NCI-H1930 (cell line): ENCODE measurements at regions not wholly inside any gene's neighbourhood (a gene's known extent, or its start where the extent isn't known, plus 50 kb on each side); places are given as distances from the start of the nearest gene placed in this dataset.

Experiments
- DNase-seq, 2 experiments: peaks; one replicate each; lab custom pipeline; 2025; lab: John Stamatoyannopoulos, UW

DNA sequence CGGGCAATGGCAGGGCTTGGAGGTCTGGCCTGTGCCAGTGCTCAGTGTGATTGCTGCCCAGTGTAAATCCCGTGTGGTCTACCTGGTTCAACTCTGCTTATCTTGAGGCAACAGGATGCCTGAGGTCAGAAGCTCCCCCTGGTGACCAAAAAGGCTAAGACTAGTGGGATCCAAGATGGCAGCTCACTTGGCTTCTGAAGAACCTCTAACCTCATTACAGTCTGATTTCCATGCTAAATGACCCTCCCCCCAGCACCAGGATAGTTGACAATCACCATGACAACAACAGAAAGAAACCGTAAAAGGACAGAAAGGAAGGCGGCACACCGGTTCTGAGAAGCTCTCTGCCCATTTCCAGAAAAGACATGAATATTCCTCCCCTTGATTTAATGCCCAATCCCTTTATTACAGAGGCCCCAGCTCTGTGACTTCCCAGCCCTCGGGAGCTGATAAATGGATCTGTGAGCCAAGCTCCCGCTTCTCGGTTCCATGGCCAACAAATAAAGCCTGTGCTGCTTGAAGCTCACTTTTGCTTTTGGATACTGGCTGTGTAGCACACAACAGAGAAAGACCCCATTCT is 398.4 kb downstream of the CTTN start:
- DNase-seq: no peak

DNA sequence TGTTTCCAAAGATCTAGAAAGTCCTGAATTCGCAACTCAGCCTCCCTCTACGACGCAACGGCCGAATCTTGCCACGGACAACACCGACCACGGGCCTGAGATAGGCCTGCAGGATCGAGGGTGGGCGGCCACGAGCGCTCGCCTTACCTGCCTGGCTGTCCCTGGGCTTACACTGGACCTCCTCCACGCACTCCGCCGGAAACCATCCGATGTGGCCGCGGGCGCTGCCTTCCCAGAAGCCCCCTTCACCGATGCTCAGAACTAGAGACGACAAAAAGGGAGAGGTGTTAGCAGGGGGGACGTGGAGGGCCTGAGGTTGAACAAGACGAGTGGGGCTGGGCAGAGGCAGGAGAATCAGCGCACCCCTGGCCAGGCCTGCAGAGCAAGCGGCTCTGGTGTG is 400.0 kb downstream of the CTTN start:
- DNase-seq: no peak

DNA sequence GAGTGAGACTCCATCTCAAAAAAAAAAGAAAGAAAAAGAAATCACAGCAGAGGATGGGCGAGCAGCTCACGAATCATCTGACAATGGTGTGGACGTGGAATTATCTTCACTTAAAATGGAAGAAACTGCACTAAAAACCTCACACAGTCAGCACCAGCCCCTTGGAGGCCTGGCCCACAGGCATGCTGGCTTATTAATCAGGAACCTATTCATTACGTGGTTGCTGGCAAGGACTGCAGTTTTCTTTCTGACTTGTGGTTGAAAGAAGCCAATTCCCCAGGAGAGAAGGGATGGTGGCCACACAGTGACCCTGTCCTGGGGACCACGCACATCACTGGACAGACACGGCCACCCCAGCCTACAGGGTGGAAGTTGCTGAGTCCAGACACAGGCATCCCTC is 401.1 kb downstream of the CTTN start:
- no peak for DNase-seq

DNA sequence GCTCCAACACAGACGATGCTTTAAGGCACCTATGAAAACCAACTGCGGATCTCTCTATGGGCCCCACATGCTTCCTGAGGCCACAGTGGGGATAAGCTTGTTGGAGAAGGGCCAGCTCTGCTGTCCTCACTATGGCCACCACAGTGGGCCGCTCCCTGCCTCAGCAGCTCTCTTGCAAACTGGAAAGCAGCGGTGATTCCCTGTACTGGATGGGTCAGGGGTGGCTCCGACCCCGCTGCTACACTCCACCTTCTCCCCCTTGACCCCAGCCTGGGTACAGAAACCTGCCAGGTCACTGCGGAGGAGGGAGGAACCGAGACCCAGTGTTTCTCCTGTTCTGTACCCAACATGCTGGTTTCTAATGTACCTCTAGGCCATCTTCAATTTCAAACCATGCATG is 403.9 kb downstream of the CTTN start:
- no peak for DNase-seq

DNA sequence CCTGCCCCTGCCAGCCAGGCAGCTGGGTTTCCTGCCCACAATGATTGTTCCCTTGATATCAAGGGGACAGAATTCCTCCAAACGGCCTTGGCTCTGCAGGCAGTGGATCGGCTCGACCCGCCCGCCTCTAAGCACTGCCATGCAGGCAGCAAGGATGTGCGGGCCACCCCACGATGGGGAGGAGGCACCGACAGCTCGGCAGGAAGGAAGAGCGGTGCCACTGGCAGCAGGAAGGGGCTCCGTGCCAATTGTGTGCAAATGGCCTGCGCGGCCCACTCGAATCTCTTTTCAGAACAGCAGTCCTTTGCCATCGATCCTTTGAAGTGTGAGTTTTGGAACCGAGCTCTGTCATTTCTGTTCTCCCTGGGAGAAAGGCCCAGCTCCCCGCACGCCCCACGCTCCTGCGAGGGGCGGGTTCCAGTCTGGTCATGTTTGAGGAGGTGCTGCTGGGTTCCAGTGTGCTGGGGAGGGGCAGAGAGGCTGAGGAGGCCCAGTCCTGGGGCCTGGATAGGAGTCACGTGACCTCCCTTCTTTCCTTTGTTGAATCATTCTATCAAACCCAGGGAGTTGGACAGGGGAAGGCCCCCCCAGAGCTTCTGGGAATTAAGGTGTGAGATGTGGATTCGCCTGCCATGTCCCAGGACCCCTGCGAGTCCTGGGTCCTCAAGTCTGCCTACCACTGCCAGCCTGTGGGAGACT is 406.0 kb downstream of the CTTN start:
- no peak for DNase-seq

DNA sequence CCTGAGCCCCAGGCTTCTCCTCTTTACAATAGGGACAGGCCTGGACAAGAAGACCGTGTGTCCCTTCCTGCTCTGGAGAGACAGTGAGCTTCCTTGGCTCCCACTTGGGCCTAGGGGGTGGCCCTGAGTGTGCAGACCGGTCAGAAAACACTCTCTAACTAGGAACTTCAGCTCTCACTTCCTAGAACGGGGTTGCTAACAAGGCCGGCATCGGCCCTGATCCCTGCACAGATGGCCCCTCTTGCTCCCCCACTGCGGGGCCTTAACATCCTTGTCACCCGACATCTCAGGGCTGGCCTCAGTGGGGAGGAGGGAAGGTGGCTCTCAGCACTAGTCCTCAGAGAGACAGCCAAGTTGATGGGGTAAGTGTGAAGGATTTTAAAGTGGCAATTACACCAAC is 406.9 kb downstream of the CTTN start:
- no peak for DNase-seq

DNA sequence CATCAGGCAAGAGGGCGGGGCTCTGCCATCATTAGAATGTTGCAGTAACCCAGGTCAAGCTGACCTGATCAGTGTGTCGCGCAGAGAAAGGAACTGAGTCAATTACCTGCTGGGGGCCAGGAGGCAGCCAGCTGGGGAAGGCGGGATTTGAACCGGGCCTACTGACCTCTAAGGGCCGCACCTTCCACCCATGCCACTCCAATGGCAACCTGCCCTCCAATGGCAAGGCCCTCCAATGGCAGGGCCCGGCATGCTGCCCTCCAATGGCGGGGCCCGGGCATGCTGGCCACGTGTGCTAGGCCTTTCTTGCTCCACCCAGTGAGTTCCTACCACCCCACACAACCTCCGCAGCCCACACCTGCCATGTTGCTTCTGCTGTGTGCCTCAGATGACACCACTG is 407.6 kb downstream of the CTTN start:
- no peak for DNase-seq

DNA sequence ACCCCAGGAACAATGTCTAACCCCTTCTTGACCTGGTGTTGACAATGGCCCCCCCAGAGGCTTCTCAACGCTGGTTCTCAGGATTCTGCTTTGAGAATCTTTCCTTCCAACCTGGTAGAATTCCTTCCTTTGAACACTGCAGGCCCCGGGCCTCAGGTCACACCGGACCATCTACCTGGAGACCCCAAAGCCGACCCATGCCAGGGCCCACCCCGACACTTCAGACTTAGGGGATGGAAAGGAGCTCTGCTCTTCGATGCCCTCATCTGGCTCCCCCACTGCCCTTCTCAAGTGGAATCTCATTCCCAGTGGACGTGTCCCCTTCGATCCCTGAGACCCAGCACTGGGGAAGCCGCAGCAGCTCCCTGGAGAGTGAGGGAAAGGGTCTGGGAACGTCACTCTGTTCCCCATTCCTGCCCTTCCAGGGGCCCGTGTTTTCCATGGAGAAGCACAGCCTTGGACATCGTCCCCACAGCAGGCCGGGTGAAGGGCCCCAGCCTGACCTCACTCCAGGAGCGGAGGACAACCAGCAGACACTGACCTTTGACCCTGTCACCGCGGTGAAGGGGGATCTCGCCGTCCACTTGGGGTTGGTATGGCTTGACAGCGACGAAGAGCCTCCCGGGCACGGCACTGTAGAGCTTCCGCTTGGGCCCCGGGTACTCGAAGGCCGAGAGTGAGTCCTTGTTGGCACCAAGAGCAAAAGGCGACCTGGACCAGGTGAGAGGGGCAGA is 408.3 kb downstream of the CTTN start:
- DNase-seq: no peak

DNA sequence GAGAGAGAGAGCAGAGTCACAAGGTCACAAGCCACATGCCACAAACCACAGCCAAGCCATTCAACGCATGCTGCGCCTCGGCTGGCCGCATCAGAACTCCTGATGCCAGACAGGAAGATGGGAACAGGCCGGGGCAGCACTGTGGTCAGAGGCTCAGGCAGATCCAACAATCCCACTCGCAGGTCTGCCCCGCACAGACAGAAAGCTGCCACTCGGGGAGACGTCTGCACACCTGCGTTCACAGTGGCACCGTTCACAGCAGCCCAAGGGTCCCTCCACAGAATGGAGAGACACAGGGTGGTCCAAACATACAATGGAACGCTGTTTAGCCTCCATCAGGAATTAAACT is 408.8 kb downstream of the CTTN start:
- no peak for DNase-seq

DNA sequence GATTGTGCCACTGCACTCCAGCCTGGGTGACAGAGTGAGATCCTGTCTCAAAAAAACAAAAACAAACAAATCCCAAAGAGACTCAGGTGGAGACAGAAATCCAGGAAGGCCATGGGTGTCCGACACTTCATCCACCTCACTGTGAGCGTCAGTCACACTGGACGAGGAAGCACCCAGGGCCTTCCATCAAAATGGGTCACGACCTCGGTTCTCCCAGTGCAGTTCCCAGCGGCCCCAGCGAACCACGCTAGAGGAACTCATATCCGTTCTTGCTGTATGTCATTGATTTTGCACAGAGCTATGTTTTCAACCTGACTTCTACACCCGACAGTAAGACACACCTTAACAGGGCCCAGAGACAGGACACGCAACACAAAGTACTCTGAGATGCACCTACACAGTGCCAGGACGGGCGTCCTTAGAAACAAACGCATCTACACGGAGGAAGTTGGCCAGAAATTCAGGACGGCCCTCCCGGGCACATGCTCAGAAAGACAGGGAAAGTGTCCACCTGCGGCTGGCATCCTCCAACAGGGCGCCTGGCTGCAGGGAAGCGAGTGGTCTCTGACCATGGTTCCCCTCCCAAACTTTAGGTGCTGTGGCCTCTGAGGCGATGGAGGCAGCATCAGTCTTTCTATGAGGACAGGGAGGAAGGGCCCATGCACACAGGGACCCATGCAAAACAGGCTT is 410.5 kb downstream of the CTTN start:
- DNase-seq: no peak

DNA sequence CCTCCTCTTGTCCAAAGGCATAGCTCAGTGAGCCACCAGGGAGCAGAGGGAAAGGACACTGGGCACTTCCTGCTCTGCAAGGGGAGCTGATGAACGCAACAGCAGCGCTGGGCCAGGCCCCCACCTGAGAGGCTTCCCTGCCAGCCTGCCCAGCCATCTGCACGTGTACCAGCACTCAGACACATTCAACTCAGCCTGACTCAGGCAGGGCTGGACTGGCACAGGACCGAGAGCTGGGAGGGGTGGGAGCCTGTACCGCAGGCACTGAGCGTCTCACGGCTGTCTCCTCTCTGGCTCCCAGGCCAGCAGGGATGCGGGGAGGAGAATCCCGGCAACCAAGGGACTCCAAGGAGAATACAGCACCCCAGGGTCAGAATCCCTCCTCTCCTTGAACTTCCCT is 411.8 kb downstream of the CTTN start:
- DNase-seq: no peak

DNA sequence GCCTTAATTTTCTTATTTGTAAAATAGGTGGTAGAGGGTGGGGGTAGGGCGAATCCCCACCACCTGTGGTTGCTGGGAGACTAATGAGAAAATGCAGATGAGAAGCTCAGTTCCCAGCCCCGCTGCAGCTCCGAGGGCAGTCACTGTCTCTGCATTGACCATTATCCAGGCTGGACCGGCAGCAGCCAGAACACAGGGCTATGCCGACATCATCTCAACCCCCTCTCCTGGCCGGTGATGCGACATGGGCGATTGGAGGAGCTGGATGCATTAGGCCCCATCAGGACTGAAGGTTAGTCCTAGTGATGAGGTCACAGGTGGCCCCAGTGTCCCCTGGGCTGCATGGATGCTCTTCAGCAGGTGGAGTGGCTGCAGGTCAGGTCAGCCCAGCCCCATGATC is 412.4 kb downstream of the CTTN start:
- no peak for DNase-seq

DNA sequence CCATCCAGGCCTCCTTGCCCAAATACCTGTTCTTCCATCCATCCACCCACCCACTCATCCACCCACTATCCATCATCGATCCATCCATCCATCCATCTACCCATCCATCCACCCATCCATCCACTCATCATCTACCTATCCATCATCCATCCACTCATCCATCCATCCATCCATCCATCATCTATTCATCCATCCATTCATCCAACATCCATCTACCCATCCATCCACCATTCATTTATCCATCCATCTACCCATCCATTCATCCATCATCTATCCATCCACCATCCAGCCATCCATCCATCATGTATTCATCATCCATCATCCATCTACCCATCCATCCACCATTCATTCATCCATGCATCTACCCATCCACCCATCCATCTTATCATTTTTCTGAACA is 413.2 kb downstream of the CTTN start:
- DNase-seq: no peak

DNA sequence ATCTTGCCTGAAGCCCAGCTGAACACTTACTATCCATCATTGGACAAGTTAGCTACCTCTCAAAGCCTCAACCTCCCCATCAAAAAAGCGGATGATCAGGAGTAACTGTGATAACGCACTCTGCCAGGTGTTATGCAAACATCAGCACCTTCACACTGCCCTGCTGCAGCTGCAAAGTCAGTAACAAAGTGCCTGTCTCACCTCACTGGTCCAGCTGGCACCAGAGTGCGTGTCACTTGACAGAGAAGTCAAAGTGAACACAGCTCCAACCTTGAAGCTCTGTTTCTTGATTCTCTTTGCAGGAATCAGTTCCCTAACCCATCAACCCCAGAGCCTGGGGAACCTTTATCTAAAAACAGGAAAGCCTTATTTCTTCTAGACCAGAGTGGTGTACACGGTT is 413.6 kb downstream of the CTTN start:
- no peak for DNase-seq

DNA sequence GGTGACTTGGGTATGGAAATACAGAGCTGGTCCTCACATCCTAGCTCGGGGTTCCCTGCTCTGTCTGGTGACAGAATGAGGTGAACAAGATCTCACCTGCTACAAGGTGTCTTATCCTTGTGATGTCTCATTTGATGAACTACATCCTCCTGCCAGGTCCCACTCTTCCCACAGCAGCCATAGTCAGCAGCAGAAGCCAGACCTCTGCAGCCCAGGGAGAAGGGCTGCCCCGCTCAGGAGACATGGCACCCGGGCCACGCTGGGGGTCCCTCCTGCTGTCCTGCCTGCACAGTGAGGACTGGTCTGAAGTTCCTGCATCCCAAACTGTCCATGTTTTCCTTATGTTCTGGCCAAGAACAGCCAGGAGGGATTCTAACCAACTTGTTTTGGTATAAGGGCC is 414.1 kb downstream of the CTTN start:
- DNase-seq: no peak

DNA sequence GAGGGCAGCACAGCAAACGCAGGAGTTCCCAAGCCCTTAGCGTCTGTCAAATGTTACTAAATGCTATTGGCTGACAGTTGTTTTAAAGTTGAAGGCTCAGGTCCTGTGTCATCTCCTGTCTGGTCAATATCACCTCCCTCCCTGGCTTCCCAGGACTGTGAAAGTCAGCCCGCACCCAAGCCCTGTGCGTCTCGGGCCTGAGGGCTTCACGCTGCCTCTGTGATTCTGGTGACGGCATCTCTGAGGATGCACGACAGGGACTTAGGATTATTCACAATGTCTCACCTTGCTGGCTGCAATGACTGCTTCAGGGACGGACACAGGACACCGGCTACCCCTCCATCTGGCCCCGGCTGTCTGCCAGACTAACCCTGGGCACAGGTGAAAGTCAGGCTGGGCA is 415.3 kb downstream of the CTTN start:
- DNase-seq: no peak

DNA sequence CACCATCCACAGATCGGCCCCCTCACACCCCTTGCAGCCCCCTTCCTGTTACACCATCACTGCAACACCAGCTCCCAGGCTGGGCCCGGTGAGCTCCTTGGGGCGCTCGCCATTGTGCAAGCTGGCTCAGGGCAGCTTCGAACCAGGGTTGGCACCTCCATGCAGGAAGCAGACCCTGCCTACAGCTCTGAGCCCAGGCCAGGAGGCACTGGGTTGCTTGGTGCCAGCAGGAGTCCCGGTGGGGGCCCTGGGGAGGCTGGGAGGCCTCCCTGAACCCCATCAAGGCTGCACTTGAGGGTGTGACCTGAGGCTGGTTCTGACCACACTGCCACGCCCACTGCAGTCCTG is 417.1 kb downstream of the CTTN start:
- DNase-seq: no peak

DNA sequence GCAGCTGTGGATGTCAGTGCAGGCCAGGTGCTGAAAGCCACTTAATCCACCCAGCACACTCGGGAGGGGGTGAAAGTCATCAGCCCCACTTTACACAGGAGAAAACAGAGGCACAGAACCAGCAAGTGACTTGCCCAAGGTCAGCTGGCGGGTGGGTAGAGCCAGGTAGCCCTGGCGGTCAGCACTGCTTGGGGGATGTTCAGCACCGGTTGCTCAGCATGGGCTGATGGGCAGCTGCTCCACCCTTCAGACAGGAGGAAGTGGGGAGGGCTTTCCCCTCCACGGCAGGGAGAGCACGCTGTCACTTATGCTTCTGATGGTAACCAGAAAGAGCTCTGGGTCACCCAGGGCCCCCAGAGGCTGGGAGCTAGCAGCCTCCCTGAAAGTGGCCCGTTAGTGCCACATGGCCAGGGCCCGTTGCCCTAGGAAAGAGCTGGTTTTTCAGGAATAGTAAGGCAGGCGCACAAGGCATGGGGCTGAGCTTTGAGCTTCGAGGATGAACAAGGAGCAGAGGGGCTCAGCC is 417.9 kb downstream of the CTTN start:
- no peak for DNase-seq

DNA sequence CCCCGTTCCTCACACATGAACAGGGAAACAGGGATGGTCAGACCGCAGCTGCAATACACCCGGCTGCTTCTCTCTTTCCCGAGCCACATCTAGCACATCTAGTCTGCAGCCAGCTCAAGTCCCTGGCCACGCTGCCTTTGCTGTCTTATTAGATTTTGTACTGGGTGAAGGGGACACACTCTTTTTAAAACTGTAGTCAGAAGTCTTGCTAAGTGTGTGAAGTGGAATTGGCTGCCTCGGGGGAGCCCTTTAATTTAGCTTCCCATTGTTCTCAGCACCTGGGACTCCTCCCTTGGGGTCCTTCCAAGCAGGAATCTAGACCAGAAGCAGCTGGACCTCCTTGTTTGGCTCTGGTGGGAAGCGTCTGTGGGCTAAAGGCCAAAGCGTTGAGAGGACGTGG is 420.0 kb downstream of the CTTN start:
- no peak for DNase-seq

DNA sequence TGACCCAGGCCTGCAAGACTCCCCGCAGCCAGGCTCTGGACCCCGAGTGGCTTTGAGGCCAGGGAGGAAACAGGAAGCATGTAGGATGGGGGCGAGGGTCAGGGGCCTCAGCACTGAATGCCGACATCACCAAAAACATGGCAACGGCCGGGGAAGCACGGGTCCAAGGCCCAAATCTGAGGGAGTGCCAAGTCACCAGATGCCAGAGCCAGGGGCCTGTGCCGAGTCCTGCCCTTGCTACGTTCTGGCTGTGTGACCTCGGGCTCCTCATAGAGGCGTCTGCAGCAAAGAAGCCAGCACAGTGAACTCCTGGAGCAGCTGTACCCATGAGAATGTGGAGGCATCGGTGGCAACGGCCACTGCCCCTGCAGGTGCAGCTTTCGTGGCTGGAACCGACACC is 420.7 kb downstream of the CTTN start:
- no peak for DNase-seq

DNA sequence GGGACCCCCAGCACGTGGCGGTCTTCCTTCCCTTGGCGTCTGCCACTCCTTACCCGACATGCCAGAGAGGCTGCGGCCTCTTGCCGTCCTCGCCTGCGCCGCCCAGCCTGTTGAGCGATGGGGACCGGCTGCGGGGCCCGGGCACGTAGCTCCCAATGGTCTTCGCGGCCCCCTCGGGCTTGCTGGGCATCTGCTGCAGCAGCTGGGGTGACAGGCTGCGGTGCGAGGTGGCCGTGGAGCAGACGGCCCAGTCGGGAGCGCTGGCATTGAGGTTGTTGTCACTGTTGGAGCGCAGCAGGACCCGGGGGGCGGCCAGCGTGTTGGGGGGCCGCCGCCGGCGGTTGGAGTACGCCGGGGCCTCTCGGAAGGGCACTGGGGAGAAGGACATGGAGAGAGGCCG is 422.0 kb downstream of the CTTN start:
- DNase-seq: no peak

DNA sequence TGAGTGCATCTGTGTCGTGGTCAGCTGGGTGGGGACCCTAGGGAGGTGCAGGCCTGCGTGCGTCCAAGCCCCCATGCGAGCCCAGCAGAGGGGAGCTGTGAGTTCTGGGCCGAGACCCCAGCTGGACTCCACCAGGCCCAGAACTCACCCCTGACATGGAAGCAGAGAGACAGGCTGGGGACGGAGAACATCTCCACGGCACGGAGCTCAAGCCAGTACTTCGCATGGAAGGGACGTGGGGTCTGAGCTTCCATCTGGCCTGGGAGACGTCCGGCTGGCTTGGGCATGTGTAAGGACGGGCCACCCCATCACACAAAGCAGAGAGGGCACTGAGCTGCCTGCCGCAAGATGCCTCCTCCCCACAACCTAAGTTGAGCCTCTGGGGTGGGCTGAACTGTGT is 422.4 kb downstream of the CTTN start:
- DNase-seq: no peak

DNA sequence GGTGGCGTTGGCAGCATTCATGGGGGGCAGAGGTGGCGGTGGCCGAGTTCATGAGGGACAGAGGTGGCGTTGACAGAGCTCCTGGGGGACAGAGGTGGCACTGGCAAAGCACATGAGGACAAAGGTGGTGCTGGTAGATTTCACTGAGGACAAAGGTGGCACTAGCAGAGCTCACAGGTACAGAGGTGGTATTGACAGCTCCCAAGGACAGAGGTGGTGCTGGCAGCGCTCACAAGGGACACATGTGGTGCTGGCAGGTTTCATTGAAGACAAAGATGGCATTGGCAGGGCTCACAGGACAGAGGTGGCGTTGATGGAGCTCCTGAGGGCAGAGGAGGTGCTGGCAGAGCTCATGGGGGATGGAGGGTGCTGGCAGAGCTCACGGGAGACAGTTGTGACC is 425.4 kb downstream of the CTTN start:
- DNase-seq: no peak
